ENCODE measurements at regions not wholly inside any gene's neighbourhood (a gene's known extent, or its start where the extent isn't known, plus 50 kb on each side); places are given as distances from the start of the nearest gene placed in this dataset.

GRCh38 chr13:104796581-104796980 lies 1730.4 kb upstream of the SLC10A2 start:
- Histone ChIP-seq H3K9me3 (ENCODE audit: insufficient read depth, low read length) (no peaks in the 10 kb centered on the region), H3K79me2 (ENCODE audit: low read length) (no peaks in the 10 kb centered on the region), H3K27me3 (ENCODE audit: low read depth, low read length) (no peaks in the 10 kb centered on the region), H3K9ac (ENCODE audit: low read length) (no peak overlapping the region), H3K27ac (ENCODE audit: low read length) (no peak overlapping the region), H3K4me3 (ENCODE audit: low read length) (no peak overlapping the region), H3K4me2 (ENCODE audit: low read length) (no peak overlapping the region), H3K36me3 (replicated peaks; ENCODE audit: low read depth, low read length) (no peaks in the 10 kb centered on the region), H4K20me1 (ENCODE audit: insufficient read depth, low read length) (no peaks in the 10 kb centered on the region), H3K4me1 (ENCODE audit: low read length) (no peaks in the 10 kb centered on the region), H2AFZ (ENCODE audit: low read depth, low read length) (no peak overlapping the region)
- TF ChIP-seq CTCF (IDR thresholded peaks at IDR 0.05; ENCODE audit: low read depth, low read length) (no peak), EZH2phosphoT487 (IDR thresholded peaks at IDR 0.05; ENCODE audit: low read depth) (no peak)

DNA sequence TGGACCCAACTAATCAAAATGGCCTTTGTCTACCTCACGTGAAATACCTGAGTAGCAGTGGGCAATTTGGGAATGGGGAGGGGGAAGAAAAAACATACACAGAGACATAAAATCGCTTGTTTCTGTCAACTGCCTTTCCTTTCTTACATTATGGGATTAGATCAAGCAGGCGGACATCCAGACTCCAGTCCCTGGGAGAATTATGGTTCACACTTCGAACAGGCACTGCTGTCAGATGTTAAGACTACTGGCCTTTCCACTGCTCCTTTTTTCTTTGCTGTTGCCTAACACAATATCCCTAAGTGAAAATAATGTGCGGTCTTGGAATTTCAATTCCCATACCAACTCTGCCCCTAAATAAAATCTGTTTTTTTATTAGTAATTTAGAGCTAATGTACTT lies 1719.7 kb upstream of the SLC10A2 start:
- H3K4me3 ChIP-seq (ENCODE audit: low read length), result no peak overlapping the region
- H4K20me1 ChIP-seq (ENCODE audit: insufficient read depth, low read length), result no peaks in the 10 kb centered on the region
- H3K9ac ChIP-seq (ENCODE audit: low read length), result no peak overlapping the region
- no peaks in the 10 kb centered on the region for H3K36me3 ChIP-seq (replicated peaks; ENCODE audit: low read depth, low read length)
- H3K4me1 ChIP-seq (ENCODE audit: low read length), result no peaks in the 10 kb centered on the region
- TF ChIP-seq EZH2phosphoT487 (IDR thresholded peaks at IDR 0.05; ENCODE audit: low read depth) (no peak), CTCF (IDR thresholded peaks at IDR 0.05; ENCODE audit: low read depth, low read length) (no peak)
- no peak overlapping the region for H2AFZ ChIP-seq (ENCODE audit: low read depth, low read length)
- no peaks in the 10 kb centered on the region for H3K79me2 ChIP-seq (ENCODE audit: low read length)
- no peak overlapping the region for H3K27ac ChIP-seq (ENCODE audit: low read length)
- no peak overlapping the region for H3K4me2 ChIP-seq (ENCODE audit: low read length)
- H3K27me3 ChIP-seq (ENCODE audit: low read depth, low read length), result no peaks in the 10 kb centered on the region
- no peaks in the 10 kb centered on the region for H3K9me3 ChIP-seq (ENCODE audit: insufficient read depth, low read length)

- no peaks in the 10 kb centered on the region for H3K27me3 ChIP-seq (ENCODE audit: low read depth, low read length)
- H3K4me2 ChIP-seq (ENCODE audit: low read length), result no peak overlapping the region
- no peak overlapping the region for H2AFZ ChIP-seq (ENCODE audit: low read depth, low read length)
- H4K20me1 ChIP-seq (ENCODE audit: insufficient read depth, low read length), result no peaks in the 10 kb centered on the region
- H3K27ac ChIP-seq (ENCODE audit: low read length), result no peak overlapping the region
- no peak overlapping the region for H3K9ac ChIP-seq (ENCODE audit: low read length)
- no peaks in the 10 kb centered on the region for H3K79me2 ChIP-seq (ENCODE audit: low read length)
- H3K4me1 ChIP-seq (ENCODE audit: low read length), result no peaks in the 10 kb centered on the region
- H3K9me3 ChIP-seq (ENCODE audit: insufficient read depth, low read length), result no peaks in the 10 kb centered on the region
- H3K4me3 ChIP-seq (ENCODE audit: low read length), result no peak overlapping the region
- H3K36me3 ChIP-seq (replicated peaks; ENCODE audit: low read depth, low read length), result no peaks in the 10 kb centered on the region
- no peak for TF ChIP-seq CTCF (IDR thresholded peaks at IDR 0.05; ENCODE audit: low read depth, low read length)
- TF ChIP-seq EZH2phosphoT487 (IDR thresholded peaks at IDR 0.05; ENCODE audit: low read depth), result no peak
Observed at GRCh38 chr13:104784891-104785290, 1718.7 kb upstream of the SLC10A2 start.

DNA sequence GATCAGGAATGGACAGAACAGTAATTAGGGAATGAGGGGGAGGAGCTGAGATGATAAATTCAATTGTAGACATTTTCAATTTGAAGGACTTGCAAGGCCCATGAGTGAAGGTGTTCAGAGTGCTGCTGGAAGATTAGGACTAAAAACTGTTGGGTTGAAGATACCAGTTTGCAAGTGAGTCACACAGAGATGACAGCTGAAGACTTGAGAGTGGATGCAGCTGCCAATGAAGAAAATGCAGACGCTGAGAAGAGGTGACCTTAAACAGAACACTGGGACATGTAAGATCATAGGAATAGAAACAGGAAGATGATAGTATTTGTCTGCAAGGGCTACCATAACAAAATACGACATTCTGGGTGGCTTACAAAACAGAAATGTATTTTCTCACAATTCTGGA lies 1716.5 kb upstream of the SLC10A2 start:
- H3K4me1 ChIP-seq (ENCODE audit: low read length), result no peaks in the 10 kb centered on the region
- no peaks in the 10 kb centered on the region for H3K9me3 ChIP-seq (ENCODE audit: insufficient read depth, low read length)
- H3K36me3 ChIP-seq (replicated peaks; ENCODE audit: low read depth, low read length), result no peaks in the 10 kb centered on the region
- H3K9ac ChIP-seq (ENCODE audit: low read length), result no peak overlapping the region
- H3K4me2 ChIP-seq (ENCODE audit: low read length), result no peak overlapping the region
- no peaks in the 10 kb centered on the region for H3K27me3 ChIP-seq (ENCODE audit: low read depth, low read length)
- H3K27ac ChIP-seq (ENCODE audit: low read length), result no peak overlapping the region
- TF ChIP-seq EZH2phosphoT487 (IDR thresholded peaks at IDR 0.05; ENCODE audit: low read depth) (no peak), CTCF (IDR thresholded peaks at IDR 0.05; ENCODE audit: low read depth, low read length) (no peak)
- H3K79me2 ChIP-seq (ENCODE audit: low read length), result no peaks in the 10 kb centered on the region
- H2AFZ ChIP-seq (ENCODE audit: low read depth, low read length), result peak overlapping the region; percentile 34; the same call in 1 of the 2 replicates
- no peaks in the 10 kb centered on the region for H4K20me1 ChIP-seq (ENCODE audit: insufficient read depth, low read length)
- no peak overlapping the region for H3K4me3 ChIP-seq (ENCODE audit: low read length)

Data from OCI-LY3 (cell line).